ENCODE measurements at regions not wholly inside any gene's neighbourhood (a gene's known extent, or its start where the extent isn't known, plus 50 kb on each side); places are given as distances from the start of the nearest gene placed in this dataset.

DNA sequence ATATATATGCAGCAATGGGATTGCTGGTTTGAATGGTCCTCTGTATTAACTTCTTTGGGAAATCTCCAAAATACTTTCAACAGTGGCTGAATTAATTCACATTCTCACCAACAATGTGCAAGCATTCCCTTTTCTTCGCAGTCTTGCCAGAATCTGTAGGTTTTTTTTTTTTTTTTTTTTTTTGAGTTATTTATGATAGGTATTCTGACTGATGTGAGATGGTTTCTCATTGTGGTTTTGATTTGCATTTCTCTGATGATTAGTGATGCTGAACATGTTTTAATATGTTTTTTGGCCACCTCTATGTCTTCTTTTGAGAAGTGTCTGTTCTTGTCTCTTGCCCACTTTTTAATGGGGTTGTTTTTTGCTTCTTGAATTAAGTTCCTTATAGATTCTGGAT lies 2041.5 kb upstream of the PCDH20 start:
- Mint-ChIP-seq H3K27ac (no peak overlapping the region; a peak in 1 of 7 replicates), H3K27me3 (ENCODE audit: low read depth) (no peaks in the 10 kb centered on the region)
- no CpG with 5 or more reads among the region's 1 CpG for WGBS (ENCODE audit: extremely low coverage, insufficient read length, low lambda C conversion rate)

More for the DNA sequence above, 2041.5 kb upstream of the PCDH20 start:
- Histone ChIP-seq H3K9ac (ENCODE audit: extremely low read depth, insufficient read length, low read length) (no peak overlapping the region), H3K9me3 (ENCODE audit: control insufficient read depth, low read depth, low read length) (no peaks in the 10 kb centered on the region), H3K79me2 (ENCODE audit: insufficient read depth, low read length) (no peaks in the 10 kb centered on the region), H3K4me1 (ENCODE audit: insufficient read depth, low read length) (no peaks in the 10 kb centered on the region), H3K27me3 (ENCODE audit: insufficient read depth, low read length) (no peaks in the 10 kb centered on the region), H3K27ac (ENCODE audit: insufficient read length, low read depth, low read length) (no peak overlapping the region), H3T11ph (ENCODE audit: low read length) (no peak overlapping the region), H2AFZ (ENCODE audit: low read length) (no peak overlapping the region), H3K14ac (ENCODE audit: insufficient read depth, low read length) (no peak overlapping the region), H3K23me2 (ENCODE audit: insufficient read length, low read depth, low read length, poor library complexity, severe bottlenecking) (no peaks in the 10 kb centered on the region), H3K79me1 (ENCODE audit: insufficient read depth, low read depth, low read length, poor library complexity, severe bottlenecking) (no peaks in the 10 kb centered on the region), H2BK120ac (ENCODE audit: low read depth, low read length, poor library complexity, severe bottlenecking) (no peak overlapping the region), H4K8ac (replicated peaks; ENCODE audit: insufficient read length, low read depth, low read length) (no peak overlapping the region), H4K91ac (ENCODE audit: insufficient read length, low read depth, low read length) (no peak overlapping the region), H3K4me2 (ENCODE audit: insufficient read depth, insufficient read length, low read length) (no peak overlapping the region), H3K56ac (ENCODE audit: insufficient read length, low read depth, low read length) (no peak overlapping the region), H3K23ac (ENCODE audit: insufficient read length, low read depth, low read length) (no peak overlapping the region), H3K4ac (ENCODE audit: low read depth, low read length) (no peak overlapping the region), H2BK12ac (ENCODE audit: insufficient read length, low read depth, low read length) (no peak overlapping the region), H4K20me1 (ENCODE audit: control insufficient read depth, insufficient read depth, insufficient read length) (no peaks in the 10 kb centered on the region), H4K5ac (ENCODE audit: insufficient read length, low read depth, low read length) (no peak overlapping the region), H2BK5ac (ENCODE audit: insufficient read length, low read length) (no peak overlapping the region), H2BK20ac (ENCODE audit: low read depth, low read length, poor library complexity, severe bottlenecking) (no peak overlapping the region), H2AK5ac (ENCODE audit: insufficient read length, low read length) (no peak overlapping the region), H3K18ac (ENCODE audit: insufficient read length, low read depth, low read length) (no peak overlapping the region), H2BK15ac (ENCODE audit: low read depth, low read length) (no peak overlapping the region)
- no peak for TF ChIP-seq CTCF (conservative IDR thresholded peaks at IDR 0.05)
- no peaks in the 10 kb centered on the region for H3K4me1 Mint-ChIP-seq
- H3K9me3 Mint-ChIP-seq: no peaks in the 10 kb centered on the region
- DNase-seq: no peak
- H3K4me3 Mint-ChIP-seq: no peak overlapping the region
- H3K36me3 Mint-ChIP-seq (ENCODE audit: insufficient read depth in 1 of 3, low read depth in 3 of 3): no peaks in the 10 kb centered on the region
